Endothelial cell of umbilical vein (primary cell): ENCODE measurements at regions not wholly inside any gene's neighbourhood (a gene's known extent, or its start where the extent isn't known, plus 50 kb on each side); places are given as distances from the start of the nearest gene placed in this dataset.
A peak's percentile ranks its signal among the peaks of the same experiment; 100 is the strongest.

Experiments used
- BruUV-seq: library from RNA; stranded (reverse); fragments of 400-500 nt; replicated peaks from 2 replicates; lab custom pipeline; 2021; lab: Mats Ljungman, UMichigan
- CTCF ChIA-PET: fragments of 300-600, 350-600 bp; sonication (Branson Sonifier 250); formaldehyde crosslinking; loops from one replicate; lab custom pipeline; 2021; ENCODE audit warnings: antibody characterized with exemption, inconsistent platforms; lab: Charles Lee
- POLR2A ChIA-PET: fragments of 300-600, 350-600 bp; sonication (Branson Sonifier 250); formaldehyde crosslinking; loops from one replicate; lab custom pipeline; 2021; ENCODE audit warnings: antibody characterized with exemption, inconsistent platforms; lab: Charles Lee
- DNase-seq: peaks from one replicate; pipeline ENCODE4 v3.0.0-alpha.2; 2011; ENCODE audit warnings: low read depth, low spot score
- FAIRE-seq: peaks from 2 replicates; lab custom pipeline; 2011; peaks lifted over from hg19 to GRCh38; lab: Jason Lieb, UNC
- H2AFZ ChIP-seq: 2 replicates; pipeline ENCODE4 v1.6.0; 2012; ENCODE audit warnings: low read depth, low read length, control low read depth, inconsistent platforms
- H3K27ac ChIP-seq: 2 replicates; pipeline ENCODE4 v1.5.1; 2011; ENCODE audit warnings: low read depth, mild to moderate bottlenecking, control low read depth, low read length, moderate library complexity; ENCODE audit not compliant: insufficient read depth
- H3K27me3 ChIP-seq, 2 experiments: 2 replicates each; pipeline versions ENCODE4 v1.6.0 to v1.6.1; 2011; ENCODE audit warnings: low read length in 2 of 2, mixed read lengths in 1 of 2; ENCODE audit not compliant: control insufficient read depth in 2 of 2, insufficient read depth in 2 of 2
- H3K36me3 ChIP-seq, 2 experiments: 2 replicates in 1 of 2; 3 replicates in 1 of 2; pipeline ENCODE4 v1.5.1; 2011; ENCODE audit warnings: low read length in 2 of 2, mild to moderate bottlenecking in 1 of 2, moderate library complexity in 1 of 2; ENCODE audit not compliant: control insufficient read depth in 2 of 2, insufficient read depth in 2 of 2; ENCODE audit errors: extremely low read depth in 1 of 2
- H3K4me1 ChIP-seq: 3 replicates; pipeline ENCODE4 v1.5.1; 2011; ENCODE audit warnings: mild to moderate bottlenecking, low read length; ENCODE audit not compliant: control insufficient read depth, insufficient read depth; ENCODE audit errors: extremely low read depth
- H3K4me2 ChIP-seq: 2 replicates; pipeline ENCODE4 v1.6.1; 2011; ENCODE audit warnings: low read length, control low read depth, mixed read lengths; ENCODE audit not compliant: insufficient read depth
- H3K4me3 ChIP-seq, 3 experiments: fragments of 200-600 bp in 1 of 3; sonication (generic), shearing (Covaris generic) in 1 of 3; replicated peaks in 1 of 3; 2 replicates each; pipeline ENCODE4 v1.5.1; 2011 to 2016; ENCODE audit warnings: control low read depth in 3 of 3, low read length in 3 of 3, mild to moderate bottlenecking in 2 of 3, inconsistent platforms in 1 of 3, low read depth in 1 of 3, moderate library complexity in 1 of 3; ENCODE audit not compliant: insufficient read depth in 1 of 3
- H3K79me2 ChIP-seq: 2 replicates; pipeline ENCODE4 v1.6.0; 2012; ENCODE audit warnings: low read length, inconsistent platforms; ENCODE audit not compliant: control insufficient read depth, insufficient read depth
- H3K9ac ChIP-seq: replicated peaks from 2 replicates; pipeline ENCODE3; 2011; ENCODE audit warnings: low read length, control low read depth; ENCODE audit not compliant: insufficient read depth; ENCODE audit errors: extremely low read depth
- H3K9me1 ChIP-seq: replicated peaks from 3 replicates; pipeline ENCODE4 v1.6.0; 2011; ENCODE audit warnings: mild to moderate bottlenecking, low read length; ENCODE audit not compliant: control insufficient read depth, insufficient read depth; ENCODE audit errors: extremely low read depth
- H3K9me3 ChIP-seq: replicated peaks from 2 replicates; pipeline ENCODE4 v1.5.1; 2012; ENCODE audit warnings: low read length, inconsistent platforms; ENCODE audit not compliant: control insufficient read depth, insufficient read depth
- H4K20me1 ChIP-seq: replicated peaks from 2 replicates; pipeline ENCODE3; 2011; ENCODE audit warnings: mild to moderate bottlenecking, low read length; ENCODE audit not compliant: control insufficient read depth, insufficient read depth; ENCODE audit errors: extremely low read depth
- EZH2 ChIP-seq: IDR thresholded peaks from 2 replicates; pipeline ENCODE4 v1.6.1; 2012; ENCODE audit warnings: borderline replicate concordance, low read depth, mild to moderate bottlenecking, moderate library complexity, low read length, inconsistent platforms; ENCODE audit not compliant: severe bottlenecking
- FOS ChIP-seq: IDR thresholded peaks from 2 replicates; pipeline ENCODE4 v1.6.1; 2011; ENCODE audit warnings: mild to moderate bottlenecking, low read length, moderate library complexity, borderline replicate concordance; ENCODE audit not compliant: insufficient read depth
- GATA2 ChIP-seq: IDR thresholded peaks from 2 replicates; pipeline ENCODE4 v1.7.0; 2011; ENCODE audit warnings: low read depth, mild to moderate bottlenecking, moderate library complexity, mixed read lengths, low read length; ENCODE audit not compliant: insufficient read length, insufficient read depth
- POLR2AphosphoS5 ChIP-seq: IDR thresholded peaks from 2 replicates; pipeline ENCODE4 v1.6.1; 2012; ENCODE audit warnings: low read depth, mild to moderate bottlenecking, control low read depth, low read length, moderate library complexity; ENCODE audit not compliant: insufficient read depth
- dilution Hi-C: fragments of 300-500 bp; cut with MboI; formaldehyde crosslinking; loops from one replicate; pipeline ENCODE4 v1.15.0; 2019; ENCODE audit warnings: low sequenced_read_pairs; ENCODE audit not compliant: extremely low pct_ligation_motif_present
- intact Hi-C: fragments of 100-400 bp; cut with micrococcal nuclease; formaldehyde crosslinking; loops from one replicate; pipeline ENCODE4 v1.10.0; 2022
- TF ChIP-seq, protein P1 (sequence below), 2 donors: IDR thresholded peaks; 1 replicate in 1 of 2; 2 replicates in 1 of 2; pipeline ENCODE4 v1.5.1; 2011; ENCODE audit warnings: low read length in 2 of 2, mild to moderate bottlenecking in 2 of 2, moderate library complexity in 2 of 2, control low read depth in 1 of 2, inconsistent platforms in 1 of 2, low read depth in 1 of 2; ENCODE audit not compliant: insufficient read depth in 1 of 2; ENCODE audit errors: extremely low read depth in 1 of 2

DNA sequence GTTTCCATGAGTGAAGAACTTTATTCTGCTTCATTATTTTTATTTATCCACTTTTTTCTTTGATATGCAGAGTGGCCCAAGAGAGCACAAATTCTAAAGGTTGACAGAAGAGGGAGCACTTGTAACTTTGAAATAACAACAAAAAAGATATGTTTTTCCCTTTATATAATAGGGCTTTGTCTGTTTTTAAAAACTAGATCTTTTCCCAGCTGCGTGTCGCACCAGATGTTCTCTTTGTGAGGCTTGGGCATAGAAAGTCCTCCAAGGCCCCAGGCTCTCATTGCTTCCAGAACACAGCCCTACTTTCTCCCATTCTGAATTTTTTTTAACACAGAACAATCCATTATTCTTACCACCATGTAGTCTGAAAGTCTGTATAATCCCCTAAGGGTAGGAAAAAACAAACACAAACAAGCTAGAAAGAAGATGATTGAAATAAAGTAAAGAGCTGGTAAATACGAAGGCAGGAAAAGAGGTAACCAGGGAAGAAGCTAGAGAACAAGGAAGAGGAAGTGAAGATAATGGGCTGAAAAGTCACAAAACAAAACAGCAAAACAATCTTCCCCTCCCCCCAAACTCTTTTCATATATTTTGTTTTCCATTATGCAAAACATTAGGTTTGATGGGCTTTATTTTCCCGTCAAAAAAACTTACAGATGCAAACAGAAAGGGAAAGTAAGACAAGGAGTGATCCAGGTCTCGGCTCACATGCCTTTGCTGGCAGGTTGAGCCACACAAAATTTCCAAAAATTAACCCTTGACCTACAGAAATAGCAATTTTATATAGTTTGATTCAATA, 160.4 kb downstream of the ABCA8 start:
- no peaks in the 10 kb centered on the region for H3K36me3 ChIP-seq
- intact Hi-C loops (loop anchor here (1.0 to 10.0 kb wide), 7 partner anchors 18 to 440 kb away; no protein-coding TSS in a partner anchor), dilution Hi-C loops (no loop called here)
- ChIA-PET POLR2A (interaction anchor here (0.6 kb wide), 1 partner anchor 112 kb away, joined by 3 read pairs; no protein-coding TSS in a partner anchor), CTCF (interaction anchor here (0.5 to 4.5 kb wide), 25 partner anchors 10 to 452 kb away, joined by 3 to 40 read pairs (median 4); no protein-coding TSS in a partner anchor)
- H2AFZ ChIP-seq = peak overlapping the region; percentile 89
- H3K27ac ChIP-seq = peak overlapping the region; percentile 89
- no peaks in the 10 kb centered on the region for H3K27me3 ChIP-seq
- H3K9me1 ChIP-seq = no peaks in the 10 kb centered on the region
- peaks cover 26% of the 10 kb centered on the region for H3K4me1 ChIP-seq
- no peaks in the 10 kb centered on the region for H3K9me3 ChIP-seq
- DNase-seq (peak; percentile 82), FAIRE-seq (peak; percentile 47)
- H4K20me1 ChIP-seq = no peaks in the 10 kb centered on the region
- H3K79me2 ChIP-seq = no peaks in the 10 kb centered on the region
- no peak overlapping the region for H3K4me3 ChIP-seq
- BruUV-seq = TSS peak; percentile 39
- H3K9ac ChIP-seq = peak overlapping the region; percentile 82
- no peak for TF ChIP-seq EZH2
- no peak for TF ChIP-seq FOS
- TF ChIP-seq, protein P1, sequence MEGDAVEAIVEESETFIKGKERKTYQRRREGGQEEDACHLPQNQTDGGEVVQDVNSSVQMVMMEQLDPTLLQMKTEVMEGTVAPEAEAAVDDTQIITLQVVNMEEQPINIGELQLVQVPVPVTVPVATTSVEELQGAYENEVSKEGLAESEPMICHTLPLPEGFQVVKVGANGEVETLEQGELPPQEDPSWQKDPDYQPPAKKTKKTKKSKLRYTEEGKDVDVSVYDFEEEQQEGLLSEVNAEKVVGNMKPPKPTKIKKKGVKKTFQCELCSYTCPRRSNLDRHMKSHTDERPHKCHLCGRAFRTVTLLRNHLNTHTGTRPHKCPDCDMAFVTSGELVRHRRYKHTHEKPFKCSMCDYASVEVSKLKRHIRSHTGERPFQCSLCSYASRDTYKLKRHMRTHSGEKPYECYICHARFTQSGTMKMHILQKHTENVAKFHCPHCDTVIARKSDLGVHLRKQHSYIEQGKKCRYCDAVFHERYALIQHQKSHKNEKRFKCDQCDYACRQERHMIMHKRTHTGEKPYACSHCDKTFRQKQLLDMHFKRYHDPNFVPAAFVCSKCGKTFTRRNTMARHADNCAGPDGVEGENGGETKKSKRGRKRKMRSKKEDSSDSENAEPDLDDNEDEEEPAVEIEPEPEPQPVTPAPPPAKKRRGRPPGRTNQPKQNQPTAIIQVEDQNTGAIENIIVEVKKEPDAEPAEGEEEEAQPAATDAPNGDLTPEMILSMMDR (IDR thresholded peaks at IDR 0.05; ENCODE audit: extremely low read depth in 1 of 2, insufficient read depth in 1 of 2, low read depth in 1 of 2, low read length in 2 of 2) = peak; percentile 18 to 31
- TF ChIP-seq POLR2AphosphoS5 = no peak
- no peak for TF ChIP-seq GATA2
- H3K4me2 ChIP-seq = peak overlapping the region; percentile 63
